T follicular helper cell (primary cell): ENCODE measurements at regions not wholly inside any gene's neighbourhood (a gene's known extent, or its start where the extent isn't known, plus 50 kb on each side); places are given as distances from the start of the nearest gene placed in this dataset.

Experiments used
- DNase-seq: peaks from one replicate; pipeline ENCODE4 v3.0.0-alpha.2; 2020; ENCODE audit warnings: low read depth

DNA sequence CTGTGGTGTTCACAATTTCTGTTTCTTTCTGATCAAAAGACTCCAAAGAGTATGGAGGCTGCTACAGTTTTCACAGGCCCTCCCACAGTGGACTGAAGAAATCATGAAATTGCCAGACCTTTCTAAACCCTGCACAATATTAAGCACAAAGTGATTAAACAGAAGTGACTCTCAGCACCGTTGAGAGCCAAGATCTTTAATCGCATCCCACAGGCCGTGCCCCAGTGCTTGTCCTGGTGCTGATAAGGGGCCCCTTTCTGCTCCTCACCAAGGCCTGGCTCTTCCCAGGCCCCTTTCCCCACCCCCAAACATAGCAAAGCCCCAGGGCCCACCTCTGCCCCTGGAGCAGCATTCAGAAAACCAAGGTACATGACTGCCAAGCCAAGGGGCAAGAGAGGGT lies 57.4 kb upstream of the BMAL1 start:
- no peak for DNase-seq

DNA sequence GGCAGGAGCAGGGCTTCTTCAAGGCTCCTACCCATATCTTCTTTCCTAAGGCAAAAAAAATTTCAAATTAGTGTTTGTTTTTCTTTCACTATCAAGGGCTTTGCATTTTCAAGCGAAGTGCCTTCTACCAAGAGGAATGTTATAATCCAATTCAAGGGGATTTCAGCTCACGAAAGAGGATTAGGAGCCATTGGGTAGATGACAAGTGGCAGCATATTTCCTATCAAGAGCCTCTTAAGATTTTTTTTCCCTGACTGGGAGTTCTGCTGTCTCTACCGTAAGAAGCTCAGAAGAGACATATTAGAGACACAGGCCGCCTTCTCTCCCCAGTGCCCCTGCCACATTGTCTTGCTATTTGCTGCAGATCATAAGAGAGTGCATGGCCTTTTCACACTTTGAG lies 55.9 kb upstream of the BMAL1 start:
- DNase-seq = no peak

DNA sequence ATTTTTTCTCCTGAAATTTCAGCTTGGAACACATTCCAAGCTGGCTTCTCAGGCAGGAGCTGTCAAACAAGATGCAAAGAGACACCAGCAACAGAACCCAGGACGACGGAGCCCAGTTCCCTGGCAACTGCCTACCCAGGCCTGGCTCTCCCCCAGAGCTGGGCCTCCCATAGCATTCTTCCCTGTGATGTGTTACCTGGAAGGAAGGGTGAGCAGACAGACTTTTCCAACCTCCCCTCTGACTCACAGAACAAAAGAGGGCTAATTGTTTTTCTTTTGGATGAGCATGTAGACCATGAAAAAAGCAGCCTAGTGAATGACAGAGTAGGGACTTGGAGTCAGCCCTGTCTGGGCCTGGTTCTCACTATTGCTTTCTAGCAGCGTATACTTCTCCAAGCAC lies 55.3 kb upstream of the BMAL1 start:
- DNase-seq = no peak

DNA sequence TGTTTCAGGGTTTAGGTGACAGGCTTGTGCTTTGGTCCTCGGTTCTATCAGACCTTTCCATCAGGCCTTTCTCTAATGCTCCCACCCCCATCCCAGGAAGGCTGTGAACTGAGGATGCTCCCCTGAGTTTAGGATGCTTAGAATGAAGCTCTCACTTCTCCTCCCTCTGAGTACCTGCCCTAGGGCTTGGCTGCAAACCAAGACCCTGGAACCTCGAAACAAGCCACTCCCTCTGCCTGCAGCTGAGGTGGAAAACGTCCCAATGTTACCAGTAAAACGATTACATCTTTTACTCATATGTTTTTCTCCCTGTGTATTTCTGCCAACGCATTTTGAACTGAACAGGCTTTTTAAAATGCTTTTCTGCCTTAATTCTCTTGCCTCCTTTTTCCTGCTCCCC lies 54.5 kb upstream of the BMAL1 start:
- DNase-seq = no peak

DNA sequence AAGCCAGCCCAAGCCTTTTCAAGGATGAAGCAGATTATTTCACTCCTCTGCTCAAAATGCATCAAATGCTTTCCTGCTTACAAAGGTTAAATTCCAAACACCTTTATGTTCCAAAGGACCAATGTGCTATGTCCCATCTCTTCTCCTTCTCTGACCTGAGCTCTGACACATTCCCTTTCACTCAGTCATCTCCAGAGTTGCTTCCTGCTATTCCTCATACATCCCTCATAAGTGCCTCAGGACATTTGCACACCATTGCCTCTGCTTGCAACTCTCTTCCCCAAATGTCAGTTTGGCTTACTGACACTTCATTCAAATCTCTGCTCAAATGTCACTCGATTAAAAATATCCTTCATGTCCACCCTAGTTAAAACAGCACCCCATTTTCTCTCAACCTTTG lies 53.3 kb upstream of the BMAL1 start:
- DNase-seq = no peak

DNA sequence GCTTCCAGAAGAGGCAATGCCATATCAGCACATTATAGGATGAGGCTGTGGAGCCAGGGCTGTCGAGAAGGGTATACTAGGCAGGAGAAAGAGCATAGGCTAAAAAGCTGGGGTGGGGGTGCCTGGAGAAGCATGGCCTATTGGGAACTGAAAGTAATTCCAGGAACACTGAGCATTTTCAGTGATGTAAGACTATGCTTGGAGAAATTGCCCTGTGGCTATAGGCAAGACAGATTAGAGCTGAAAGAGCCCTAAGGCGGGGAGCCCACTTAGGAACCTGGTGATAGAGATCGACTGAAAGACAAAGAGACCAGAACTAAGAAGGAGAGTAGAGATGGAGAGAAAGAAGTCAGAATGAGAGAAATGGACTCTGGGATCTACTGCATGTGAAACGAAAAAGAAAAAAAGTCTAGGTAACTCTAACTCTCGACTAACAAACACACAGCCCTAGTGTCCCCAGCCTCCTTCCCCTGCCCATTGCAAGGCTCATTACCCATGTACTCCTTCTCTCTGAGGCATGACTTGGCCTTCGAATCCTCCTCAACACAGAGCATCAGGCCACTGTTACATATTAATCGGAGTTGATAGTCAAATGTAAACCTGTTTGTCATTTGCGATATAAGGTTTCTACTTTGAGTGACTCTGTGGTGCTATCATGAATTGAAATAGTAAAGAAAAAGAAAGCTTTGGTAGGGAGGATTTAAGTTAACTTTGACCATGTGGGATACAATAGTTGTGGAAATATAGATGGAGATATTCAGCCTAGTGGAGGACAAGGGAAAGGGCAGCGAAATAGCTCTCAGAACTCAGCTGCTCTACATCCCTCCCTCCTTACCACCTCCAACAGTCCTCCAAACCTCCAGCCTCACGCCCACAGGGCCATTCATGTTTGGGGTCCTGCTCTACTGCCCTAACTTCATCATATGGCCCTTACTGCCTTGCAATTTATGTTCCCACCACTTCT lies 52.3 kb upstream of the BMAL1 start:
- DNase-seq = no peak

DNA sequence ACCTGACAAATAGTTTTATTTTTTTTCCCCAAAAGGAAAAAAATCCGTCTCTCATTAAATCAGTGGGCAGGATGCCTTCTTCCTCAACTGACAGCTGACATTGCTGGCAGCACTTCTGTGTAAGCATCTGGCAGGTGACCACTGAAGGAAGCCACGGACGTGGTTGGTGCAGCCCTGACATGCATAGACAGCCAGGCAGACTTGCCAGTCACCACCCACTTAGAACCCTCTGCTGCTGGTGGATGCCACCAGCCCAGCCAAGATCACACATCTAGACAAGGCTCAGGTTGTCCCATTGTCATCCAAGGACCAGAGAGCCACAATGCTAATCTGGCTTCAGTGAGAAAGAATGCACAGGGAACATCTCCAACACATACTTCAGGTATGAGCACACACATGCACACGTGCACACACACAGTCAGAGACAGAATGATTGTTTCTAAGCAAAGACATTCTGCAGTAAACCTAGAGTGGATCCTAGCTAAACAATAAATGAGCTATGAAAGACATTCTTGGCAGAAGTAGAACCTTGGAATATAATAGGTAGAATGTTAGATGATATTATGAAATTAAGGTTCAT lies 49.8 kb upstream of the BMAL1 start:
- DNase-seq = no peak
